ENCODE measurements at regions not wholly inside any gene's neighbourhood (a gene's known extent, or its start where the extent isn't known, plus 50 kb on each side); places are given as distances from the start of the nearest gene placed in this dataset.

GRCh38 chr2:122114421-122114820 is 359.0 kb downstream of the TSN start:
- TF ChIP-seq, protein P1, sequence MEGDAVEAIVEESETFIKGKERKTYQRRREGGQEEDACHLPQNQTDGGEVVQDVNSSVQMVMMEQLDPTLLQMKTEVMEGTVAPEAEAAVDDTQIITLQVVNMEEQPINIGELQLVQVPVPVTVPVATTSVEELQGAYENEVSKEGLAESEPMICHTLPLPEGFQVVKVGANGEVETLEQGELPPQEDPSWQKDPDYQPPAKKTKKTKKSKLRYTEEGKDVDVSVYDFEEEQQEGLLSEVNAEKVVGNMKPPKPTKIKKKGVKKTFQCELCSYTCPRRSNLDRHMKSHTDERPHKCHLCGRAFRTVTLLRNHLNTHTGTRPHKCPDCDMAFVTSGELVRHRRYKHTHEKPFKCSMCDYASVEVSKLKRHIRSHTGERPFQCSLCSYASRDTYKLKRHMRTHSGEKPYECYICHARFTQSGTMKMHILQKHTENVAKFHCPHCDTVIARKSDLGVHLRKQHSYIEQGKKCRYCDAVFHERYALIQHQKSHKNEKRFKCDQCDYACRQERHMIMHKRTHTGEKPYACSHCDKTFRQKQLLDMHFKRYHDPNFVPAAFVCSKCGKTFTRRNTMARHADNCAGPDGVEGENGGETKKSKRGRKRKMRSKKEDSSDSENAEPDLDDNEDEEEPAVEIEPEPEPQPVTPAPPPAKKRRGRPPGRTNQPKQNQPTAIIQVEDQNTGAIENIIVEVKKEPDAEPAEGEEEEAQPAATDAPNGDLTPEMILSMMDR (conservative IDR thresholded peaks at IDR 0.05), result no peak
- no peak for TF ChIP-seq EZH2 (IDR thresholded peaks at IDR 0.05; ENCODE audit: low read depth)

Data from PC-9 (cell line).